Hepatocyte (in vitro differentiated cells): ENCODE measurements at regions not wholly inside any gene's neighbourhood (a gene's known extent, or its start where the extent isn't known, plus 50 kb on each side); places are given as distances from the start of the nearest gene placed in this dataset.

Experiments used
- DNase-seq: peaks from one replicate; pipeline ENCODE4 v3.0.0-alpha.2; 2016; ENCODE audit warnings: low spot score
- H2AFZ ChIP-seq: fragments of 200-600 bp; sonication (generic); 2 replicates; pipeline ENCODE4 v1.6.0; 2016; ENCODE audit warnings: antibody characterized with exemption, mild to moderate bottlenecking
- H3K27ac ChIP-seq: fragments of 200-600 bp; sonication (generic); 2 replicates; pipeline ENCODE4 v1.5.1; 2016; ENCODE audit warnings: mild to moderate bottlenecking
- H3K27me3 ChIP-seq: fragments of 200-600 bp; sonication (generic); 2 replicates; pipeline ENCODE4 v1.6.1; 2016
- H3K36me3 ChIP-seq: fragments of 200-600 bp; sonication (generic); replicated peaks from 2 replicates; pipeline ENCODE4 v1.5.1; 2016; ENCODE audit warnings: low read depth; ENCODE audit not compliant: insufficient read depth
- H3K4me1 ChIP-seq: fragments of 200-600 bp; sonication (generic); 2 replicates; pipeline ENCODE4 v1.5.1; 2016; ENCODE audit warnings: mild to moderate bottlenecking, moderate library complexity; ENCODE audit not compliant: insufficient read depth
- H3K4me2 ChIP-seq: fragments of 200-600 bp; sonication (generic); 2 replicates; pipeline ENCODE4 v1.6.0; 2016
- H3K4me3 ChIP-seq: fragments of 200-600 bp; sonication (generic); 2 replicates; pipeline ENCODE4 v1.5.1; 2016; ENCODE audit warnings: mild to moderate bottlenecking
- H3K79me2 ChIP-seq: fragments of 200-600 bp; sonication (generic); 2 replicates; pipeline ENCODE4 v1.6.0; 2017; ENCODE audit warnings: mild to moderate bottlenecking
- H3K9me2 ChIP-seq: fragments of 200-600 bp; sonication (generic); replicated peaks from 2 replicates; pipeline ENCODE4 v1.6.0; 2017; ENCODE audit warnings: mild to moderate bottlenecking; ENCODE audit not compliant: insufficient read depth
- H3K9me3 ChIP-seq: fragments of 200-600 bp; sonication (generic); 2 replicates; pipeline ENCODE4 v1.5.1; 2016; ENCODE audit warnings: low read depth, mild to moderate bottlenecking
- H4K20me1 ChIP-seq: fragments of 200-600 bp; sonication (generic); 2 replicates; pipeline ENCODE4 v1.6.0; 2016; ENCODE audit warnings: mild to moderate bottlenecking; ENCODE audit not compliant: insufficient read depth, poor library complexity, severe bottlenecking
- CTCF ChIP-seq: fragments of 200-600 bp; sonication (generic); IDR thresholded peaks from 2 replicates; pipeline ENCODE4 v1.5.1; 2016; ENCODE audit warnings: antibody characterized with exemption, mild to moderate bottlenecking; ENCODE audit not compliant: poor library complexity
- EZH2 ChIP-seq: fragments of 200-600 bp; sonication (generic); IDR thresholded peaks from 2 replicates; pipeline ENCODE4 v1.6.1; 2016; ENCODE audit warnings: antibody characterized with exemption, mild to moderate bottlenecking, borderline replicate concordance
- EZH2phosphoT487 ChIP-seq: fragments of 200-600 bp; sonication (generic); IDR thresholded peaks from one replicate; pipeline ENCODE4 v1.6.1; 2018; ENCODE audit warnings: antibody characterized with exemption, mild to moderate bottlenecking, low read depth, moderate library complexity; ENCODE audit not compliant: unreplicated experiment, severe bottlenecking
- WGBS: methylation state at CpG from one replicate; pipeline ENCODE4 v1.1.6; 2016; ENCODE audit warnings: low lambda C conversion rate; ENCODE audit errors: missing lambda C conversion rate; 5-methylcytosine and 5-hydroxymethylcytosine counted together

- Histone ChIP-seq H3K79me2 (no peaks in the 10 kb centered on the region), H3K27ac (no peak overlapping the region), H3K27me3 (no peaks in the 10 kb centered on the region), H3K4me3 (no peak overlapping the region), H3K4me1 (no peaks in the 10 kb centered on the region), H4K20me1 (no peaks in the 10 kb centered on the region), H2AFZ (no peak overlapping the region), H3K9me3 (peaks cover 5% of the 10 kb centered on the region), H3K36me3 (no peaks in the 10 kb centered on the region), H3K4me2 (no peak overlapping the region), H3K9me2 (no peaks in the 10 kb centered on the region)
- WGBS: 87% methylated on average over 2 of the region's 2 CpGs
- no peak for DNase-seq
- TF ChIP-seq CTCF (no peak), EZH2phosphoT487 (no peak)
These were observed 72.9 kb upstream of the VASH1 start for GRCh38 chr14:76688383-76688671.

- no peaks in the 10 kb centered on the region for H3K27me3 ChIP-seq
- no peak overlapping the region for H3K4me3 ChIP-seq
- no peak for DNase-seq
- H3K4me2 ChIP-seq: no peak overlapping the region
- 91% methylated on average over 11 of the region's 11 CpGs for WGBS
- TF ChIP-seq CTCF: no peak
- TF ChIP-seq EZH2phosphoT487: no peak
- TF ChIP-seq EZH2: no peak
- no peak overlapping the region for H2AFZ ChIP-seq
- no peak overlapping the region for H3K27ac ChIP-seq
- no peaks in the 10 kb centered on the region for H3K79me2 ChIP-seq
- peaks cover 5% of the 10 kb centered on the region for H3K9me3 ChIP-seq
- no peaks in the 10 kb centered on the region for H3K4me1 ChIP-seq
- no peaks in the 10 kb centered on the region for H3K36me3 ChIP-seq
- no peaks in the 10 kb centered on the region for H4K20me1 ChIP-seq
- H3K9me2 ChIP-seq: no peaks in the 10 kb centered on the region
These were observed 70.7 kb upstream of the VASH1 start for GRCh38 chr14:76690502-76691105.

GRCh38 chr14:76694106-76694505 lies 67.2 kb upstream of the VASH1 start:
- Histone ChIP-seq H3K79me2 (no peaks in the 10 kb centered on the region), H3K9me3 (no peaks in the 10 kb centered on the region), H3K27ac (no peak overlapping the region), H3K4me3 (no peak overlapping the region), H3K27me3 (no peaks in the 10 kb centered on the region), H3K4me2 (no peak overlapping the region), H3K36me3 (no peaks in the 10 kb centered on the region), H3K4me1 (no peaks in the 10 kb centered on the region), H2AFZ (no peak overlapping the region), H3K9me2 (no peaks in the 10 kb centered on the region), H4K20me1 (no peaks in the 10 kb centered on the region)
- DNase-seq: no peak
- 71% methylated on average over 10 of the region's 10 CpGs for WGBS
- TF ChIP-seq CTCF (no peak), EZH2 (no peak), EZH2phosphoT487 (no peak)
